ENCODE measurements at regions not wholly inside any gene's neighbourhood (a gene's known extent, or its start where the extent isn't known, plus 50 kb on each side); places are given as distances from the start of the nearest gene placed in this dataset.

DNA sequence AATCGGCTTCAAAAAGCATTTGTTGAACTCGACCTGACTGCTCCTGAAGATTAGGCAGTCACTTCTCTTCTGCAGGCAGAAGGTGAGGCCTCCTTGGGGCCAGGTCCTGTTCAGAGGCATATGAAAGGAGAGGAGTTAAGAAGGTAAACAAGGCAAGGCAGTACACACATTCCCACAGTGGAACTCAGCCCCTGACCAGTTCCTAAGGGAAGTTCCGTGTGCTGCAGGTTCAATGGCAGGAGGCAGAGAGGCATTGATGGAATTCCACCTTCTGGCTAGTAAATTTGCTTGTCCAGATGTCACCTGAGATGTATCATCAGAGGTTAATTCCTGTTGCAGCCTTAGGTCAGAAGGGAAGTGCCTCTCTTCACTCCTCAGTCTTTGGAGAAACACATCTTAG lies 337.0 kb upstream of the MTNR1B start:
- TF ChIP-seq, protein P1, sequence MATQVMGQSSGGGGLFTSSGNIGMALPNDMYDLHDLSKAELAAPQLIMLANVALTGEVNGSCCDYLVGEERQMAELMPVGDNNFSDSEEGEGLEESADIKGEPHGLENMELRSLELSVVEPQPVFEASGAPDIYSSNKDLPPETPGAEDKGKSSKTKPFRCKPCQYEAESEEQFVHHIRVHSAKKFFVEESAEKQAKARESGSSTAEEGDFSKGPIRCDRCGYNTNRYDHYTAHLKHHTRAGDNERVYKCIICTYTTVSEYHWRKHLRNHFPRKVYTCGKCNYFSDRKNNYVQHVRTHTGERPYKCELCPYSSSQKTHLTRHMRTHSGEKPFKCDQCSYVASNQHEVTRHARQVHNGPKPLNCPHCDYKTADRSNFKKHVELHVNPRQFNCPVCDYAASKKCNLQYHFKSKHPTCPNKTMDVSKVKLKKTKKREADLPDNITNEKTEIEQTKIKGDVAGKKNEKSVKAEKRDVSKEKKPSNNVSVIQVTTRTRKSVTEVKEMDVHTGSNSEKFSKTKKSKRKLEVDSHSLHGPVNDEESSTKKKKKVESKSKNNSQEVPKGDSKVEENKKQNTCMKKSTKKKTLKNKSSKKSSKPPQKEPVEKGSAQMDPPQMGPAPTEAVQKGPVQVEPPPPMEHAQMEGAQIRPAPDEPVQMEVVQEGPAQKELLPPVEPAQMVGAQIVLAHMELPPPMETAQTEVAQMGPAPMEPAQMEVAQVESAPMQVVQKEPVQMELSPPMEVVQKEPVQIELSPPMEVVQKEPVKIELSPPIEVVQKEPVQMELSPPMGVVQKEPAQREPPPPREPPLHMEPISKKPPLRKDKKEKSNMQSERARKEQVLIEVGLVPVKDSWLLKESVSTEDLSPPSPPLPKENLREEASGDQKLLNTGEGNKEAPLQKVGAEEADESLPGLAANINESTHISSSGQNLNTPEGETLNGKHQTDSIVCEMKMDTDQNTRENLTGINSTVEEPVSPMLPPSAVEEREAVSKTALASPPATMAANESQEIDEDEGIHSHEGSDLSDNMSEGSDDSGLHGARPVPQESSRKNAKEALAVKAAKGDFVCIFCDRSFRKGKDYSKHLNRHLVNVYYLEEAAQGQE (IDR thresholded peaks at IDR 0.05; ENCODE audit: low read depth): no peak
- TF ChIP-seq EP300 (IDR thresholded peaks at IDR 0.05; ENCODE audit: borderline replicate concordance) (no peak), MAX (IDR thresholded peaks at IDR 0.05) (no peak), TAF1 (IDR thresholded peaks at IDR 0.05; ENCODE audit: low read depth) (no peak), YY1 (IDR thresholded peaks at IDR 0.05; ENCODE audit: low read depth) (no peak), RAD21 (IDR thresholded peaks at IDR 0.05; ENCODE audit: low read depth) (no peak), TEAD4 (IDR thresholded peaks at IDR 0.05) (no peak), TCF12 (IDR thresholded peaks at IDR 0.05; ENCODE audit: low read depth) (no peak)
- TF ChIP-seq, protein P2, sequence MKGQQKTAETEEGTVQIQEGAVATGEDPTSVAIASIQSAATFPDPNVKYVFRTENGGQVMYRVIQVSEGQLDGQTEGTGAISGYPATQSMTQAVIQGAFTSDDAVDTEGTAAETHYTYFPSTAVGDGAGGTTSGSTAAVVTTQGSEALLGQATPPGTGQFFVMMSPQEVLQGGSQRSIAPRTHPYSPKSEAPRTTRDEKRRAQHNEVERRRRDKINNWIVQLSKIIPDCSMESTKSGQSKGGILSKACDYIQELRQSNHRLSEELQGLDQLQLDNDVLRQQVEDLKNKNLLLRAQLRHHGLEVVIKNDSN (IDR thresholded peaks at IDR 0.05): no peak
